ENCODE measurements at regions not wholly inside any gene's neighbourhood (a gene's known extent, or its start where the extent isn't known, plus 50 kb on each side); places are given as distances from the start of the nearest gene placed in this dataset.

GRCh38 chr2:12253167-12253778, 463.5 kb upstream of the TRIB2 start:
- no peak for TF ChIP-seq CTCF (IDR thresholded peaks at IDR 0.05)
- no peak for TF ChIP-seq POLR2A (IDR thresholded peaks at IDR 0.05)
